HFFc6 (cell line): ENCODE measurements at regions not wholly inside any gene's neighbourhood (a gene's known extent, or its start where the extent isn't known, plus 50 kb on each side); places are given as distances from the start of the nearest gene placed in this dataset.
A peak's percentile ranks its signal among the peaks of the same experiment; 100 is the strongest.

Source experiments
- DNase-seq: peaks from one replicate; pipeline ENCODE4 v3.0.0-alpha.2; 2018
- H3K27ac Mint-ChIP-seq: 2 replicates; pipeline ENCODE4 v1.8.0; 2020; ENCODE audit warnings: mild to moderate bottlenecking, mixed read lengths
- H3K27me3 Mint-ChIP-seq: 2 replicates; pipeline ENCODE4 v1.8.0; 2021; ENCODE audit warnings: mild to moderate bottlenecking, moderate library complexity, mixed read lengths; ENCODE audit not compliant: insufficient read depth
- H3K36me3 Mint-ChIP-seq: 2 replicates; pipeline ENCODE4 v1.8.0; 2021; ENCODE audit warnings: low read depth, mixed read lengths
- H3K4me1 Mint-ChIP-seq: 2 replicates; pipeline ENCODE4 v1.8.0; 2020; ENCODE audit warnings: low read depth, mixed read lengths
- H3K4me3 Mint-ChIP-seq: 2 replicates; pipeline ENCODE4 v1.8.0; 2020; ENCODE audit warnings: mild to moderate bottlenecking, moderate library complexity, mixed read lengths
- H3K9me3 Mint-ChIP-seq: 2 replicates; pipeline ENCODE4 v1.8.0; 2020; ENCODE audit warnings: mild to moderate bottlenecking, mixed read lengths
- TF ChIP-seq, protein P1 (sequence below): fragments of 200-600 bp; sonication (generic); IDR thresholded peaks from 2 replicates; pipeline ENCODE4 v1.5.0; 2021; ENCODE audit warnings: antibody characterized with exemption, mild to moderate bottlenecking

DNA sequence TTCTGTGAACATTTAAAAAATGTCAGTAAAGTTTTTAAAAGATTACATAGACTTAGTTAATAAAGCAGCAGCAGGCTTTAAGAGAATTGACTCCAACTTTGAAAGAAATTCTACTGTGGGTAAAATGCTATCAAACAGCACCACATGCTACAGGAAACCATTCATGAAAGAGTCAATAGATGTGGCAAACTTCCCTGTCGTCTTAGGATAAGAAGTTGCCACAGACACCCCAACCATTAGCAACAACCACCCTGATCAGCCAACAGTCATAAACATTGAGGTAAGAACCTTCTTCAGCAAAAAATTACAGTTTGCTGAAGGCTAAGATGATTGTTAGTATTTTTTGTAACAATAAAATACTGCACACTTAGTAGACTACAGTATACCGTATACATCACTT lies 278.2 kb downstream of the CSNK1G3 start:
- Mint-ChIP-seq H3K4me3 (no peak overlapping the region), H3K27me3 (no peaks in the 10 kb centered on the region), H3K9me3 (peaks cover 15% of the 10 kb centered on the region), H3K27ac (no peak overlapping the region), H3K4me1 (no peaks in the 10 kb centered on the region), H3K36me3 (peaks cover 19% of the 10 kb centered on the region)
- TF ChIP-seq, protein P1, sequence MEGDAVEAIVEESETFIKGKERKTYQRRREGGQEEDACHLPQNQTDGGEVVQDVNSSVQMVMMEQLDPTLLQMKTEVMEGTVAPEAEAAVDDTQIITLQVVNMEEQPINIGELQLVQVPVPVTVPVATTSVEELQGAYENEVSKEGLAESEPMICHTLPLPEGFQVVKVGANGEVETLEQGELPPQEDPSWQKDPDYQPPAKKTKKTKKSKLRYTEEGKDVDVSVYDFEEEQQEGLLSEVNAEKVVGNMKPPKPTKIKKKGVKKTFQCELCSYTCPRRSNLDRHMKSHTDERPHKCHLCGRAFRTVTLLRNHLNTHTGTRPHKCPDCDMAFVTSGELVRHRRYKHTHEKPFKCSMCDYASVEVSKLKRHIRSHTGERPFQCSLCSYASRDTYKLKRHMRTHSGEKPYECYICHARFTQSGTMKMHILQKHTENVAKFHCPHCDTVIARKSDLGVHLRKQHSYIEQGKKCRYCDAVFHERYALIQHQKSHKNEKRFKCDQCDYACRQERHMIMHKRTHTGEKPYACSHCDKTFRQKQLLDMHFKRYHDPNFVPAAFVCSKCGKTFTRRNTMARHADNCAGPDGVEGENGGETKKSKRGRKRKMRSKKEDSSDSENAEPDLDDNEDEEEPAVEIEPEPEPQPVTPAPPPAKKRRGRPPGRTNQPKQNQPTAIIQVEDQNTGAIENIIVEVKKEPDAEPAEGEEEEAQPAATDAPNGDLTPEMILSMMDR, result no peak
- no peak for DNase-seq

DNA sequence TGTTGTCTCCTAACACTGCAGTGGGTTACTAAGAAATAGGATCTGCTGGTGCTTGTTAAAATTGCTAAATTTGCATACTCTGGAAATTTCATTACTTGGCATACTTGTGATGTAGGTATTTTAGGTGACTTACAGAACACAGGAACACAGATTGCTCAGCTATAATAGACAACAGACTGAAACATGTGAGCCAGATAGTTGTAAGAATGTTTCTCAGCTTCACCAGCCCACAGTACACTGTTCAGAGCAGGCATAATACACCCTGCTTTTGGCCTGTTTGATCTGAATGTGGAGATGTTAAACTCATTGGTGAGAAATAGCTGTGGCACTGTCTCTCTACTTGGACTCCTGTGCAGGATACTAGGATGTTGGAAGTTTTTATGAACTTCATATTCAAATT lies 275.7 kb downstream of the CSNK1G3 start:
- H3K27me3 Mint-ChIP-seq, result no peaks in the 10 kb centered on the region

DNA sequence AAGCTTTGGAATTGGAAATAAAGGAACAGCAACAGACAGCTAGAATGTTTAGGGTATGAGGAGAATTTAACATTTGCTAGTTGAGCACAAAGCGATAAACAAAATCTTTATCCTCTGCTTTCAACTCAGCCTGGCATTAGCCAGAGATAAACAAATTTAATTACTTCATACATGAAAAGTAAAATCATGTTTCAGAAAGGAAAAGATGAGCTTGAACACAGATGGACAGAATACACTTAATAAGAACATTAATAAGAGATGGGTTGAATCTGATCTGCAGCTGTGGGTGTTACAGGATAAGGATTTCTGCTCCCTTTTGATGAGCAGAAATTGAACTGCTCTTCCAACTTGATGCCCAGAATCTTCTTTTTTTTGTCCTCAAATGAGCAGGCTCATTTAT lies 275.2 kb downstream of the CSNK1G3 start:
- Mint-ChIP-seq H3K27ac (no peak overlapping the region), H3K4me1 (no peaks in the 10 kb centered on the region), H3K4me3 (no peak overlapping the region), H3K9me3 (peaks cover 15% of the 10 kb centered on the region), H3K27me3 (no peaks in the 10 kb centered on the region), H3K36me3 (peaks cover 18% of the 10 kb centered on the region)
- TF ChIP-seq, protein P1, result no peak
- DNase-seq, result no peak

More for the DNA sequence above, 275.7 kb downstream of the CSNK1G3 start:
- Mint-ChIP-seq H3K4me1 (no peaks in the 10 kb centered on the region), H3K27ac (no peak overlapping the region), H3K9me3 (peaks cover 15% of the 10 kb centered on the region), H3K4me3 (no peak overlapping the region), H3K36me3 (peaks cover 18% of the 10 kb centered on the region)
- DNase-seq, result no peak
- TF ChIP-seq, protein P1, result no peak

DNA sequence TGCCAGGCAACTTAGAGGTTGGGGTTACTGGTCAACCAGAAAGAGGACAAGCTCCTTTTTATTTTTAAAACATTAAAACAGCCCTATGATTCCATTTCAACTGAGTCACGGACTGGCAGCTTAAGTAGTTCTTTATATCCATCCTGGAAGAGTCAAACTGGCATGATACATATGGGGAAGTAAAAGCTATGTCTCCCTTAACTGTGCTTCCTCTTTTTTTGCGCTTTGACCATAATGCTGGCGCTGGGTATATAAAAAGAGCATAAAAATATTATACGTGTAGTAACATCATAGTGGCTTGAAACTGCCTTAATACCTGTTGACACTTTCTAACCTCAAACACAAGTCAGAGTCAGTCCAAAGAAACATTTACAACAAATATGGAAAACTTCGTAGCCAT lies 274.4 kb downstream of the CSNK1G3 start:
- H3K9me3 Mint-ChIP-seq, result peaks cover 15% of the 10 kb centered on the region
- no peak overlapping the region for H3K27ac Mint-ChIP-seq
- no peaks in the 10 kb centered on the region for H3K4me1 Mint-ChIP-seq
- TF ChIP-seq, protein P1, result no peak
- H3K36me3 Mint-ChIP-seq, result peaks cover 18% of the 10 kb centered on the region
- no peaks in the 10 kb centered on the region for H3K27me3 Mint-ChIP-seq
- DNase-seq, result no peak
- peak overlapping the region; percentile 88; the same call in 1 of the 2 replicates for H3K4me3 Mint-ChIP-seq

DNA sequence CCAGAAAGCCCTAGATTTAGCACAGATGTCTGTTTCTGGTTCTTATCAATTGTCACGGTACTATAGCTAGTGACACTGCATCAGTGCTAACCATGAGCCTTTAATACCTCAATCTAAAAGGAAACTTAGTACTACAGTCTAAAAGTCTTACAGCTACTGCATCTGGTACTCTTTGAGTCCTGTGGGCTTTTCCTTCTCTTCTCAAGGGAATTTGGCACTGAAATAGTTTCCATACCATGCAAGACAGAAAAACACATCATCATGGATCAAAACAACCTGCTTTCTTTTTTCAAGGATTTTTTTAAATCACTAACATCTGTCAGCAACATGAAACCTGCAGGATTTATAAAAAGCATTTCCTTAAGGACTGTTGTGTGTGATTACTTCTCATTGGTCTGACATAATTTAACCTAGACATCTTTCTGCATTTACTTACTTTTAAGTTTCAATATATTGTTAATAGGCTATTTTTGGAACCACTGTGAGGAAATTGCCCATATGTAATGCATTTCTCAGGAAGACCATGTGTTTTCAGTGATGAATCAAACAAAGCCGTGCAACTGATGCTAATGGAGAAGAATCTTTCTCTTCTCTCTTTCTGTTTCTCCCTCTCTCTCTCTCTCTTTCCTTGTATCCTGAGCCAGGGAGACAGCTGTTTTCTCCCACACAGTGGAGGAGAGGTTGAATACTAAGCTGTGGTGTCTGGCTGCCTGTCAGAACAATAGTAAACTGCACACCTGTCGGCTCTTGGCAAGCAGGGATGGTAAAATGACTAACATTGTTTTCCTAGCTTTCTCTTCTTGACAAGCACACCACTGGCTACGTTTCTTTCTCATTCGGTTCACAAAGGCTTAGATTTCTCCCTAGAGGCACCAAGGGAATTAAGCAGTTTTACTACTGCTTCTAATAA lies 273.4 kb downstream of the CSNK1G3 start:
- DNase-seq, result peak; percentile 29
- Mint-ChIP-seq H3K4me1 (no peaks in the 10 kb centered on the region), H3K36me3 (peaks cover 18% of the 10 kb centered on the region), H3K9me3 (peaks cover 15% of the 10 kb centered on the region), H3K27ac (no peak overlapping the region; the same call in 1 of the 2 replicates), H3K27me3 (no peaks in the 10 kb centered on the region), H3K4me3 (peak overlapping the region; percentile 88; the same call in 1 of the 2 replicates)
- TF ChIP-seq, protein P1, result no peak
